Adipocyte (in vitro differentiated cells): ENCODE measurements at regions not wholly inside any gene's neighbourhood (a gene's known extent, or its start where the extent isn't known, plus 50 kb on each side); places are given as distances from the start of the nearest gene placed in this dataset.

Experiments used
- DNase-seq: peaks from one replicate; pipeline ENCODE4 v3.0.0-alpha.2; 2015; ENCODE audit warnings: low read depth
- H3K27me3 ChIP-seq: replicated peaks from 2 replicates; pipeline ENCODE4 v1.7.0; 2013; ENCODE audit warnings: mild to moderate bottlenecking, low read length, moderate library complexity; ENCODE audit not compliant: control insufficient read depth, insufficient read depth
- H3K36me3 ChIP-seq: 2 replicates; pipeline ENCODE4 v1.7.0; 2013; ENCODE audit warnings: low read length, mild to moderate bottlenecking, moderate library complexity; ENCODE audit not compliant: control insufficient read depth, insufficient read depth, severe bottlenecking
- H3K4me1 ChIP-seq: 2 replicates; pipeline ENCODE4 v1.7.0; 2013; ENCODE audit warnings: mild to moderate bottlenecking, low read length, moderate library complexity; ENCODE audit not compliant: control insufficient read depth, insufficient read depth
- H3K4me3 ChIP-seq: 2 replicates; pipeline ENCODE4 v1.7.0; 2013; ENCODE audit warnings: mild to moderate bottlenecking, low read length, moderate library complexity
- H3K9ac ChIP-seq: 2 replicates; pipeline ENCODE4 v1.7.0; 2013; ENCODE audit warnings: mild to moderate bottlenecking, low read length, moderate library complexity
- H3K9me3 ChIP-seq: 2 replicates; pipeline ENCODE4 v1.7.0; 2013; ENCODE audit warnings: mild to moderate bottlenecking, low read length, moderate library complexity; ENCODE audit not compliant: control insufficient read depth

DNA sequence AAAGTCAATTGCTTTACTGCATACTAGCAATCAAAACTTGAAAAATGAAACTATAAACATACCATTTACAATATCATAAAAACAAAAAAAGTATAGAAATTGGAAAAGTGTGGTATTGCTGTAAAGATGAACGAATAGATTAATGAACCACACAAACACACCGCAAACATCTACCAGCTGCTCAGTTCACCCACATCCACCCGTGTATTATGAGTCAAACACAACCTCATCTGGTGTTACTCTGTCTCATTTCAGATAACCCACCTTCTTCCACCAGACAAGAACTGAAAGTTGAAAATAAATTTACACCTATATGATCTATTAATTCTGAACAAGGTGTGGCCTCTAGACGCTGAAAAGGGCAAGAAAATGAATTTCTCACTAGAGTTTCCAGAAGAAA, 53.3 kb downstream of the BLID start:
- H3K27me3 ChIP-seq, result no peaks in the 10 kb centered on the region
- peaks cover 49% of the 10 kb centered on the region for H3K36me3 ChIP-seq
- DNase-seq, result no peak
- H3K9ac ChIP-seq, result no peak overlapping the region
- H3K4me3 ChIP-seq, result no peak overlapping the region
- H3K4me1 ChIP-seq, result no peaks in the 10 kb centered on the region
- peaks cover 32% of the 10 kb centered on the region for H3K9me3 ChIP-seq

DNA sequence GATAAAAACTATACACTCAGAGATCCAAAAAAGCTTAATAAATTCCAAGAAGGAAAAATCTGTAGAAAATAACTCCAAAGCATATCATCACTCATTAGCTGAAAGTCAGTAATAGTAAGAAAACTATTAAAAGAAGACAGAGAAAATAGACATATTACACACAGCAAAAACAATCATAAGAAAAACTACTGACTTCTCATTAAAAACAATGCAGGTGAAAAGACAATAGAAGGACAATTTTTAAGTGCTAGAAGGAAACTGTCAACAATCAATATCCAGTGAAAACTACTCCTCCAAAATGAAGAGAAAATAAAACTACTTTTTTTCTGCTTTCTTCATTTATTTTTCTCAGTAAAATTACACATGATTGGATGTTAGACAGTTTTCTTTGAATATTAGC, 56.5 kb downstream of the BLID start:
- Histone ChIP-seq H3K9me3 (peaks cover 35% of the 10 kb centered on the region), H3K4me1 (no peaks in the 10 kb centered on the region), H3K4me3 (peak overlapping the region; percentile 15), H3K27me3 (no peaks in the 10 kb centered on the region), H3K36me3 (peaks cover 60% of the 10 kb centered on the region), H3K9ac (no peak overlapping the region)
- DNase-seq, result no peak

DNA sequence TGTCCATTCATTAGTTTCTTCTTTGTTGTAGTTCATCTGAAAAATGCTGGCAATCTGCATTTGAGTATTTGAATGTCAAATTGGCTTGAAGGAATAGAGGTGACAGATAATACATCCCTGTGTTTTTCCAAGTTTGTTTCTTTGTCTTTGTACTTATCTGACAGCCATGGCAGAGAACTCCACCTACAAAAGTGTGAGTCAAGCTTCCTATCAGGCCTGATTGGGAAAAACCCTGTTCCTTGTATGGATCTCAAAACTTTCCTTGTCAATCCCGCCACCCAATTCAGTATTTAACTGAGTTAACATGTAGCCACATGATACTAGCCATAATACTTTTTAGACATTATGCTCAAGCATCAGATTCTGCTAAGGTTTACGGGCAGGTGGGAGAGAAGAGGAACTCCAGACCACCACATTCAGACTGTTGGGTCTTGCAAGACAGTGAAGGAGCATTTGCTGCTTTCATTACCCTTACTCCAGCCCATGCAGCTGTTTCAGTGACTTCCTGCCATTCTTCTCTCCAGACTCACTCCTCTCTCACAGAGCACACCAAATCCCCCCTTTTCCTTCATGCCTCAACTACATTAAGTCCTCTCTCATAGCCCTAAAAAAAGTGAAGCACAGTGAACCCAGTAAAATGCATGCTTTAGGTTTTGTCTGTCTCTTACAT, 65.9 kb downstream of the BLID start:
- Histone ChIP-seq H3K4me3 (no peak overlapping the region), H3K4me1 (peaks cover 12% of the 10 kb centered on the region), H3K9ac (no peak overlapping the region), H3K36me3 (peaks cover 20% of the 10 kb centered on the region), H3K9me3 (peaks cover 8% of the 10 kb centered on the region), H3K27me3 (no peaks in the 10 kb centered on the region)
- no peak for DNase-seq

DNA sequence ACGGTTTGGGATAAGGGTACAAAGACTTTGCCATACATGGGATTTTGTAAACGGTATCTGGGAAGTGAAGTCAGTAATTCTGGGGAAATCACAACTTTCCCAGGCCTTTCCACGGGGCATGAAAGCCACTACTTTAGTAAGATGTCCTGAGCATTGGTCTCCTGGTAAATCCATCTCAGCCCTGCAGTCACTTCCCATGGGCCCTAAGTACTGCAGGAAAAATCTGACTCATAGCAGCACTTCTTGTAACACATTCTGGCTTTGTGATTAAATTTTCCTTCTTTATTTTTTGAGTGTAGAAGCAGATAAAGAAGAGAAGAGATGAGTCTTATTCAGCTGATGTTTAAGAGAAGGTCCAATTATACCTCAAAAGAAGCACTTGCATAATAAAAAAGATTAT, 67.6 kb downstream of the BLID start:
- Histone ChIP-seq H3K4me1 (peaks cover 17% of the 10 kb centered on the region), H3K9me3 (peaks cover 8% of the 10 kb centered on the region), H3K27me3 (no peaks in the 10 kb centered on the region), H3K4me3 (no peak overlapping the region), H3K36me3 (peaks cover 14% of the 10 kb centered on the region), H3K9ac (no peak overlapping the region)
- no peak for DNase-seq

DNA sequence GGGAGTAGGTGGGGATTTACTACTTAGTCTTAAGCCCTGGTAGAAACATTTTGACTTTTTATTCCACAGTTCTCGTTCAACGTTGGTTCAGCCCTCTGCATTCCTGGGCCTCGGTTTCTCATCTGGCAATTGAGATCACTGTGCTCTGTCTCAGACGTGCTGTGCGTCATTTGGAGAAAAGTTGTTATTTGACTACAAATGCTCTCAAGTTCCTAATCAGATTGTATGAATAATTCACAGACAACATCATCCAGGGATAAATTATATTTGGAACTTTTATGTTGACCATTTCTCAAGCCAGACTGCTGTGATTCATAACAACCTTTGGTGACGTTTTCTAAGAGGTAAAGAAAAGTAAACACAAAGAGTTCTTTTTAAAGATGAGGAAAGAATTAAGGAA, 69.2 kb downstream of the BLID start:
- peaks cover 17% of the 10 kb centered on the region for H3K4me1 ChIP-seq
- peaks cover under 1% of the 10 kb centered on the region for H3K9me3 ChIP-seq
- H3K36me3 ChIP-seq, result peaks cover 8% of the 10 kb centered on the region

DNA sequence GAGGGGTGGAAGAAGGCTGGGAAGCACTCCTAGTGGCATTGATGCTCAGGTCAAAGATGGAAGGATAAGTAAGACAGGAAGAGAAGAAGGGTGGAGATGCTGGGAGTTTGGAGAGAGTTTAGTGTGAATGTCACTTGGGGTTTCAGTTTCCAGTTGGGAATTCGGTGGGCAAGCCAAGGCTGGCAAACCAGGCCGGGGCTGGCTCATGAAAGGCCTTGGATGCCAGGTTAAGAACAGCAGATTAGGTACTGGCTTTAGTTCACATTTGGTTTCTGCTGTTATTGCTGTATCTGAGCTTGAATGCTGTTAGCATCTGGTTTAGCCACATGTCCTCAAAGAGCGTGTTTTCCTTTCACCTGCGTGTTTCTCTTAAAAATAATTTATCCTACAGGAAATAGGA, 69.6 kb downstream of the BLID start:
- no peaks in the 10 kb centered on the region for H3K9me3 ChIP-seq
- H3K9ac ChIP-seq, result no peak overlapping the region
- peaks cover 17% of the 10 kb centered on the region for H3K4me1 ChIP-seq
- H3K36me3 ChIP-seq, result peaks cover 6% of the 10 kb centered on the region
- no peaks in the 10 kb centered on the region for H3K27me3 ChIP-seq
- no peak overlapping the region for H3K4me3 ChIP-seq
- no peak for DNase-seq

More for the DNA sequence above, 69.2 kb downstream of the BLID start:
- no peak for DNase-seq
- Histone ChIP-seq H3K27me3 (no peaks in the 10 kb centered on the region), H3K4me3 (no peak overlapping the region), H3K9ac (no peak overlapping the region)

DNA sequence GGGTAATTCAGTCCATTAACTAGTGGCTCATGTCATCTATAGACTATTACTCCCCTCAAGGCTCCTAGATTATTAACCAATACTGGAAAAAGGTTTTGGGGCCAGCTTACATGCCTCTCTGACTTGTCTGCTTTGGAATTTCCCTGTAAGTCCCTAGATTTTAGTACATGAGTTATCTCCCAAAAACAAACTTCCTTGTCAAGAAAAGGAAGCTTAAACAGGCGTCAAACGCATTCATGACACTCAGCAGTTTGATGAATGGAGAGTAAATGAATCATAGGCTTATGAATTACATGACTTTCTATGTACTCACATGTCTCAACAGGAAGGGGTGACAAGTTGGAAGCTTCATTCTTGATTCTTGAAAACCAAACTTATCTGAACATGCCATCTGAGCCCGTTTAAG, 70.8 kb downstream of the BLID start:
- Histone ChIP-seq H3K36me3 (peaks cover 6% of the 10 kb centered on the region), H3K4me1 (peaks cover 17% of the 10 kb centered on the region), H3K9ac (no peak overlapping the region), H3K27me3 (no peaks in the 10 kb centered on the region), H3K9me3 (no peaks in the 10 kb centered on the region), H3K4me3 (no peak overlapping the region)
- DNase-seq, result peak; percentile 57

DNA sequence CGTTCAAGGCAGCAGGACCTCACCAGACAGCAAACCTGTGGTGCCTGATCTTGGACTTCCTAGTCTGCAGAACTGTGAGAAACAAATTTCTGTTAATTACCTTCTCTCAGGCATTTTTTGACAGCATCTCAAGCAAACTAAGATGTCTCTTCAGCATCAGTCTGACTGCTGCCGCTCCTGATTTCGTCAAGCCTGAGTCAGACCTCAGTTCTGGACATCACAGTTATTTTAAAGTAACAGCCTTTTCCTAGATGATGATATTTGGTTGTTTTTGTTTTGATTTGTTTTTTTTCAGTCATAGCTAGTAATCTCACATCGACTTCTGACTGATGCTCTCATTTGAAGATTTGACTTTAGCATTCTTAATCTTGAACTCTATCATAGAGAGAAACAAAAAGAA, 71.9 kb downstream of the BLID start:
- peak; percentile 28 for DNase-seq
- H3K9me3 ChIP-seq, result no peaks in the 10 kb centered on the region
- no peak overlapping the region for H3K9ac ChIP-seq
- H3K36me3 ChIP-seq, result no peaks in the 10 kb centered on the region
- no peaks in the 10 kb centered on the region for H3K27me3 ChIP-seq
- no peak overlapping the region for H3K4me3 ChIP-seq
- peaks cover 18% of the 10 kb centered on the region for H3K4me1 ChIP-seq

DNA sequence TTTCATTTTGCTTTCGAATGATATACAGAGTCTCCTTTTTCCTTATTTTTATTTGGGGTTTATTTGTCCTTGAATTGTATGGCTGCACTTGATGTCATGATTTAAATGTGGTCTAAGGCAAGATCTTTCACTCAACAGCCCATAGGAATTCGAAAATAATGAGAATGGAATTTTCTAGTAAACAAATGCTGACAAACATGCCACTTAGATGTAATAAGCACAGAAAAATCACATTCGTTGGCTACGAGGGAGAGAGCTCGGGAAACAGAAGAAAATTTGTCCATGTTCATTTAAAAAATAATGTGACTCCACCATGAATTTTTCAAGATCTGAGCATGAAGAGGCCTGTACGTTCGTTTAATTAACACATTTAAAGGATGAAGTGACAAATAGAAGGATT, 73.0 kb downstream of the BLID start:
- Histone ChIP-seq H3K27me3 (no peaks in the 10 kb centered on the region), H3K4me3 (no peak overlapping the region), H3K9ac (no peak overlapping the region), H3K4me1 (peaks cover 22% of the 10 kb centered on the region), H3K9me3 (no peaks in the 10 kb centered on the region), H3K36me3 (no peaks in the 10 kb centered on the region)
- peak; percentile 27 for DNase-seq

DNA sequence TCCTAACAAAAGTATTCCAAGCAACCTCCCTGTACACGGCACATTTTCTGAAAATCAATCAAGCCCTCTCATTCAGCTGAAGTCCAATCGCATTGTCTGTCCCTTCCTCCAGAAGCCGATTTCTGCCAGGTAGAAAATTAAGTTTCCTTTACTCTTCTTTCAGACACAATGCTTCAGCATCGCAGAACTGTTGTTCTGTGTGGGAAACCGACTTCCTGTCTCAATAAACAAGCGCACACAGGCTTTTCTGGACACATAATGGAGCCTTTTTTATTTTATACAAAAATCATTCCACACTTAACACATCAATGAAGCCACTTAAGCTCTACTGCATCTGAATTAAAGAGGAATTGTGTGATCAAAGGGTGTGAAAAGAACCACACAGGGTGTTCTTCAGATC, 75.6 kb downstream of the BLID start:
- no peaks in the 10 kb centered on the region for H3K36me3 ChIP-seq
- H3K9ac ChIP-seq, result peak overlapping the region; percentile 24
- no peaks in the 10 kb centered on the region for H3K9me3 ChIP-seq
- peak overlapping the region; percentile 8 for H3K4me3 ChIP-seq
- DNase-seq, result no peak
- H3K27me3 ChIP-seq, result no peaks in the 10 kb centered on the region
- peaks cover 34% of the 10 kb centered on the region for H3K4me1 ChIP-seq

DNA sequence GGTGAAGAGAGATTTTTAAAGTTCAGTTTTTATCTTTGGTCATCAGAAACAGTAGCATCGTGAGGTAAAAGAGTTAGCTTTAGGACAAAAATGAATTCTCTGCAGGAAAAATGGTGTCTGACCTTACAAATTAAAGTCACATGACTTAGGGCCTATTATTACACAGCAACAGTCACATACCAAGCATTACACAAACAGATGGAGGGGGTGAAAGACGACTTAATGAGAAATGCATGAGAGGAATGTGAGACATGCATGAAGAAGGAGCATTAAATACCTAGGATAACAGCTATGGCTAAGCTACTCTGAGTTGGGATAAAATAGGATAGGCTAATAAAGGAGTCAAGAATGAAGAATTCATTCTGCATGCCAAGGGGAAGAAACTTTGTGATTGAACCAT, 77.5 kb downstream of the BLID start:
- Histone ChIP-seq H3K4me1 (peaks cover 40% of the 10 kb centered on the region), H3K4me3 (no peak overlapping the region), H3K27me3 (no peaks in the 10 kb centered on the region), H3K9me3 (no peaks in the 10 kb centered on the region), H3K36me3 (no peaks in the 10 kb centered on the region), H3K9ac (no peak overlapping the region)
- DNase-seq, result peak; percentile 63

DNA sequence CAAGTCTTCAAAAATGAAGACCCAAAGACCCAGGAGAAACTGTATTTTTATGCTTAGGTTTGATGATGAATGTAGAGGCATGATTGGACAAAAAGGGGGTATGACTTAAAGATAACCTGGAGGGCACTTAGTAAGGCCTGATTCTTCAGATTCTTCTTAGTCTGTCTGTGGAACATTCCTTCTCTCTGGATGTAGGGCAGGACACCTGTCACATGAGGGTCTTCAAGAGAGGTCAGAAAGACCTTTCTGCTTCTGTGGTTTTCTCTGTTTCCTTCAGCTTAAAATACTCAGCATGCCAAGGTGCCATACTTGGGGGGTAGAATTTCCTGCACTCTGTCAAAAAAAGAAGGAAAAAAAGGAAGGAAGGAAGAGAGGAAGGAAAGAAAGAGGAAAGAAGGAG, 78.1 kb downstream of the BLID start:
- Histone ChIP-seq H3K9me3 (no peaks in the 10 kb centered on the region), H3K27me3 (no peaks in the 10 kb centered on the region), H3K9ac (no peak overlapping the region), H3K36me3 (no peaks in the 10 kb centered on the region), H3K4me1 (peaks cover 46% of the 10 kb centered on the region), H3K4me3 (no peak overlapping the region)
- DNase-seq, result no peak
